Choroid plexus epithelial cell (primary cell): ENCODE measurements at regions not wholly inside any gene's neighbourhood (a gene's known extent, or its start where the extent isn't known, plus 50 kb on each side); places are given as distances from the start of the nearest gene placed in this dataset.

Source experiments
- DNase-seq: peaks from one replicate; pipeline ENCODE4 v3.0.0-alpha.2; 2010; ENCODE audit warnings: low read depth
- H3K4me3 ChIP-seq: 2 replicates; pipeline ENCODE4 v1.5.1; 2011; ENCODE audit warnings: low read depth, mild to moderate bottlenecking, control low read depth, low read length, moderate library complexity
- TF ChIP-seq, protein P1 (sequence below): conservative IDR thresholded peaks from 2 replicates; pipeline ENCODE4 v1.5.1; 2011; ENCODE audit warnings: low read depth, mild to moderate bottlenecking, control low read depth, inconsistent platforms, low read length, moderate library complexity

DNA sequence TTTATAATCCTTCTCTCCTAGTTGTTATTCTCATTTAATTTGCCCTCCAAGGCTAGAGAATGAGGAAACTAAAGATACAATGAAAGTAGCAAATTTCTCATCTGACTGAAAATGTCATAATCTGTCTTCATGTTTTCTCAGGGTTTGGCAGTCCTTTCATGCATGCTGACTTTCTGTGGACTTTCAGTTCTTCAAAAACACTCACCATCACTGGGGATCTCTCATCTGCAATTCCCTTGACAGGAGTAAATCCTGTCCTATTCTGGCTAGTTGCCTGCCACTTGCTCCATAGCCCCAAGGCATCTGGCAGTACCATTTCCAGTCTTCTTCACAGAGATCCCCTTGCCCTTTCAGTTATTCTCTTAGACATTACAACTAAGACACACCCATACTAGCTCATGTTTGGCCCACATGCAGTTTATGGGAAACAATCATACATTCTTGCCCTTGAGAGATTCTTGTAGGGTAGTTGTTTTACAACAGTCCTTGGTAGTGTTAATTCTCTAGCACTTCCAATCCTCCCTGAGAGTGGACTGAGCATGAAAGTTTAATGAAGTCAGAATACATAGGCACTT, 449.7 kb upstream of the KLHL4 start:
- no peak for DNase-seq
- H3K4me3 ChIP-seq = no peak overlapping the region
- TF ChIP-seq, protein P1, sequence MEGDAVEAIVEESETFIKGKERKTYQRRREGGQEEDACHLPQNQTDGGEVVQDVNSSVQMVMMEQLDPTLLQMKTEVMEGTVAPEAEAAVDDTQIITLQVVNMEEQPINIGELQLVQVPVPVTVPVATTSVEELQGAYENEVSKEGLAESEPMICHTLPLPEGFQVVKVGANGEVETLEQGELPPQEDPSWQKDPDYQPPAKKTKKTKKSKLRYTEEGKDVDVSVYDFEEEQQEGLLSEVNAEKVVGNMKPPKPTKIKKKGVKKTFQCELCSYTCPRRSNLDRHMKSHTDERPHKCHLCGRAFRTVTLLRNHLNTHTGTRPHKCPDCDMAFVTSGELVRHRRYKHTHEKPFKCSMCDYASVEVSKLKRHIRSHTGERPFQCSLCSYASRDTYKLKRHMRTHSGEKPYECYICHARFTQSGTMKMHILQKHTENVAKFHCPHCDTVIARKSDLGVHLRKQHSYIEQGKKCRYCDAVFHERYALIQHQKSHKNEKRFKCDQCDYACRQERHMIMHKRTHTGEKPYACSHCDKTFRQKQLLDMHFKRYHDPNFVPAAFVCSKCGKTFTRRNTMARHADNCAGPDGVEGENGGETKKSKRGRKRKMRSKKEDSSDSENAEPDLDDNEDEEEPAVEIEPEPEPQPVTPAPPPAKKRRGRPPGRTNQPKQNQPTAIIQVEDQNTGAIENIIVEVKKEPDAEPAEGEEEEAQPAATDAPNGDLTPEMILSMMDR = no peak

DNA sequence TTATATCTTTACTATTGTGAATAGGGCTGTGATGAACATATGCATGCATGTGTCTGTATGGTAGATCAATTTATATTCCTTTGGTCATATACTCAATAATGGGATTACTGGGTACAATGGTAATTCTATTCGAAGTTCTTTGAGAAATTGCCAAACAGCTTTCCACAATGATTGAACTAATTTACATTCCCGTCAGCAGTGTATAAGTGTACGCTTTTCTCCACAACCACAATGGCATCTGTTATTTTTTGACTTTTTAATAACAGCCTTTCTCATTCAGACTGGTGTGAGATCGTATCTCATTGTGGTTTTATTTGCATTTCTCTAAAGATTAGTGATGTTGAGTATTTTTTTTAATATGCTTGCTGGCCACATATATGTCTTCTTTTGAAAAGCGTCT, 439.4 kb upstream of the KLHL4 start:
- DNase-seq = no peak
- TF ChIP-seq, protein P1 = no peak
- no peak overlapping the region for H3K4me3 ChIP-seq

DNA sequence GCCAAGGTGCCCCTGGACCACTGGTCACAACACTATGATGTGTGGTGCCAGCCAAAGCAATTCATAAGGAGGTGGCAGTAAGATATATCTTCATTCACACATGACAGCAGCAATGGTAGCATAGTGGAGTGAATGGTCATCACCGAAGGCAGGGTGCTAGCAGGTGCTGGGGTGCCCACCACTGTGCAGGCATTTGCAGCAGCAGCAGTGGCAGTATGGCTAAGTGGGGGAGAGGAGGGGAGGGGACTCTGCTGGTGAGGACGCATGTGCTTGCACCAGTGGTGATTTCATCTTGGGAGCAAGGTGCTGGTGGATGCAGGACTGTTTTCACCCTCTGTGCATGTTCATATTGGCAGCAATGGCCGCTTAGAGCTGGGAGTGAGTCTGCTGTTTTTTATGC, 419.1 kb upstream of the KLHL4 start:
- DNase-seq = no peak
- no peak overlapping the region for H3K4me3 ChIP-seq

DNA sequence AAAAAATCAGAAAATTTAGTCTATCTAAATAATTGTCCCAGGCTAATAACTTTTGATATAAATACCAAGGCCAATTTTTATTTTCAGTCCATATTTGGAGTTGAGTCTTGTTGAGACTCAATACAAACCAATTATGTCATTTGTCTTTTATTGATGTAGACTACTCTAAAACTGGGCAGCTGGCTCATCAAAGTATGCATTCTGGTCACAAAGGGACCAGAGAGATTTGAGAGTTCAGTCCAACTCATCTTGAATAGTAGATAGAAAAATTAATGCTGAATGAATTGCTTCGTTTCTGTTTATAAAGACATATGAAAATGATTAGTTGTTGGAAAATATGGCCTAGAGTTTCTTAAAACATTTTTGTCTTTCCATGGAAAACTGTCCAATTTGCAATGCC, 412.5 kb upstream of the KLHL4 start:
- TF ChIP-seq, protein P1 = no peak
- H3K4me3 ChIP-seq = no peak overlapping the region
- DNase-seq = no peak

More for the DNA sequence above, 419.1 kb upstream of the KLHL4 start:
- TF ChIP-seq, protein P1 = no peak

DNA sequence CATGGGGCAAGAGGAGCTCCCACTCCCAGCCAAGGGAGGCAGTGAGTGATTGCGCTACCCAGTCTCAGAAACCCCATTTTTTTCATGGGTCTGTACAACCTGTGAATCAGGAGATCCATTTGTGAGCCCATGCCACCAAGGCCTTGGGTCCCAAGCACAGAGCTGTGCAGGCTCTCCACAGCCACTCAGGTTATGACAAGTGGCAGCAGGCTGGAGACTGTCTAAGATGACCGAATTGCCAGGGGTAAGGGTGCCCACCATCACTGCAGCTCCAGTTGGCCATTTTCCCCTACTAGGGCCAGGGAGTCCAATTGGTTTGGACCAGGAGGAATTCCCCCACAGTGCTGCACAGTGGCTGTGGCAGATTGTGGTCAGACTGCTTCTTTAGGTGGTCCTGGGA, 407.5 kb upstream of the KLHL4 start:
- TF ChIP-seq, protein P1 = no peak
- DNase-seq = no peak
- no peak overlapping the region for H3K4me3 ChIP-seq

DNA sequence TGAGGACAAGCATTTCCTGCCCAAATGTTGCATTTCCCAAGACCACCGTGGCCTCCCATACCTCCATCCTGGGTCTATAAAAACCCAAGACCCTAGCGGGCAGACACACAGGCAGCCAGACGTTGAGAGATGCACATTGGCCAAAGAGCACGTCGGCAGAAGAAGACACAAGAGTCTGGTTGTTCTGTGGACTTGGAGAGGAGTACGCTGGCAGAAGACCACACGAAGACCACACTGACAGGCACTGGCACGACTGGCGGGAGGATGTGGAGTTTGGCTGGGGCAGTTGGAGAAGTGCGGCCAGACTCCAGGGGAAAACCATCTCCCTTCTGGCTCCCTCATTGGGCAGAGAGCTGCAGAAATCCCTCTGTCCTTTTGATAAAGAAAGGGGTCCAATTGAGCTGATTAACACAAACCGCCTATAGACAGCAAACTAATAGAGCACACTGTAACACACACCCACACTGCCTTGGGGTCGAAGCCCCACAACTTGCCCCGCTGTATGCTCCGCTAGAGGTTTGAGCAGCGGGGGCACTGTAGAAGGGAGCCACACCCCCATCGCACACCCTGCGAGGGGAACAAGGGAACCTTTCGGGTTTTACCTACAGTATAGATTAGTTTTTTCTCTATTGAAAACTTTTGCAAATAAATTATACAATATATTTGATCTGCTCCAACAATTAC, 376.7 kb upstream of the KLHL4 start:
- H3K4me3 ChIP-seq = no peak overlapping the region
- no peak for DNase-seq
- TF ChIP-seq, protein P1 = no peak
